Skeletal muscle cell (primary cell): ENCODE measurements at regions not wholly inside any gene's neighbourhood (a gene's known extent, or its start where the extent isn't known, plus 50 kb on each side); places are given as distances from the start of the nearest gene placed in this dataset.
"Not testable (repeated sequence)": the region's sequence is repeated elsewhere in the genome, so short reads cannot be mapped to it uniquely, and the experiment has no call there.

Source experiments
- DNase-seq: peaks from one replicate; pipeline ENCODE4 v3.0.0-alpha.2; 2010; ENCODE audit warnings: low read depth
- H3K4me3 ChIP-seq: 2 replicates; pipeline ENCODE4 v1.5.1; 2011; ENCODE audit warnings: low read depth, mild to moderate bottlenecking, control low read depth, low read length, moderate library complexity

DNA sequence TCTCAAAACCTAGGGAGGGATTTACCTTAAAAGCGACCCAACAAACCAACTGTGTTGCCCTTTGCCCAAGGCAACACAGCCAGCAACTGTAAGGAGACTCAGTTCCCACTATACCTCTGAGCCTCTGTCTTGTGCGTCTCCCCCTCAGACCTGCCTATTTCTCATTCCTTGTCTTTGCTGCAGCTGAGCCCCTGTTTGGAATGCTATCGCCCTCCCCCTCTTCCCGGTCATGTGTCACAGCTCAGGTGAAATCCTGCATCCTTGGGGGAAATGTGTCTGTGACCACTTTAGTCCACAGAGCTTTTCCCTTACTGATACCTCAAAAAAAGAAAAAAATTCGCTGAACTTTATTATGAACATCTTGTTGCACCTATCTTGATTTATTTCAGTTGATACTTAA, 52.0 kb upstream of the LRIG1 start:
- DNase-seq: no peak

DNA sequence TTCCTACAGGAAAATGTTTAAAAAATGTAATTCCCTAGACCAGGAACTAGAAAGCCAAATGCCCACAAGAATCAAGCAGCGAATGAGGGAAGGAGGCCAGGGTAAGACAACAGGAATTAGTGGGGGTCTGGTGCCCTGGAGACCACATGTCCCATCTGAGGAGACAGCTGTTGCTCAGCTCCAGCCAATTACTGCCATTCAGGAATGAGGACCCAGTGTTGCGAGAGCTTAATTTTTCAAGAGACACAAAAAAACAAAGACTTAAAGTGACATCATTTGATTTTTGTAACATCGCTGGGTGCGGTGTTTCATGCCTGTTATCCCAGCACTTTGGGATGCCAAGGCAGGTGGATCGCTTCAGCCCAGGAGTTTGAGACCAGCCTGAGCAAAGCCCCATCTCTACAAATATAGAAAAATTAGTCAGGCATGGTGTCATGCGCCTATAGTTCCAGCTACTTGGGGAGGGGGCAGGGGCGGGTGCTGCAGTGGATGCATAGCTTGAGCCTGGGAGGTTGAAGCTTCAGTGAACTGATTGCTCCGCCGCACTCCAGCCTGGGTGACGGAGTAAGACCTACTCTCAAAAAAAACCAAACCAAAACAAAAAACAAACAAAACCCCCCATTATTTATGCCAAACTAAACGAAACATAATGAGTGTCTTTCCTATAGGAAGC, 52.8 kb upstream of the LRIG1 start:
- H3K4me3 ChIP-seq: no peak overlapping the region
- no peak for DNase-seq

More for the DNA sequence above, 52.0 kb upstream of the LRIG1 start:
- H3K4me3 ChIP-seq: no peak overlapping the region

DNA sequence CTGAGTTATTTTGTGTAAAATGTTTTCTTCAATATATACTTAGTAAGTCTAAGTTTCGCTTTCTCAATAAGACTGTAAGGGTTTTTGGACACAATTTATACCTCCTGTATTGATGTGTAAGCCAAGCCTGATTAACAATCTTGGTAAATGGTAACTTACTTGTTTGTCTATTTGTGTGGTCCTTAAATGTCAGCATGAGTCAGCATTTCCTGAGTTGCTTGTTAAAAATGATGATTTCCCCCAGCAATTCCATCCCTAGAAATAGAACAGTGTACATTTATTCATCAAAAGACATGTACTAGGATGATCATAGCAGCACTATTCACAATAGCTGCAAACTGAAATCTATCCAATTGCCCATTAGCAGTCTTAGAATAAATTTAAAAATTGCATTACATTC, 53.4 kb upstream of the LRIG1 start:
- DNase-seq: peak; percentile 31
- no peak overlapping the region for H3K4me3 ChIP-seq

DNA sequence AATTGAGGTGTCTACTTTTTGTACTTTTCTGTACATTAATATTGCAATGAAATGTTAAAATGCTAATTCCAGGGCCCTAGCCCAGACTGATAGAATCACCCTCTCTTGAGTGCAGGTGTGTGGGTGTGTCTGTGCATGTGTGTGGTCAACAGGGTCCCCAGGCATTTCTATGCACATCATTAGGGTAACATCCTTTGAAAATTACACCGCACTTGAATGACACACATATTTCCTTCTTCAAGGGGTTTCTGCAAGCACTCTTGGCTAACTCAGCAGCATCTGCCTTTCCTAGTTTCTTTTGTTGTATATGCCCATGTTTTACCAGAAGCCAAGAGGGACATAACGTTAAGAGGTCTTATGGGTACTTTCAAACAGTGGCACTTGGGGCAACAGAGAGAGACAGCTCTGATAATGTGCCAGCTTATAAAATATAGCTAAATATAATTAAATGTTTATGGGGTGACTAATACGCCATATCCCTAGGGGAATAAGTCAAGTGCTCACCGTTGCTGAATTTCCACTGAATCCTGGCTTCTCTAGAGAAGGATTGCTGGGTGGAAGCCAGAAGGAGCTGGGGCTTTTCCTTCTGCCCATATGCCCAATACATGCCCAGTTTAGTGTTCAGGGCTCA, 54.5 kb upstream of the LRIG1 start:
- DNase-seq: no peak
- H3K4me3 ChIP-seq: no peak overlapping the region

DNA sequence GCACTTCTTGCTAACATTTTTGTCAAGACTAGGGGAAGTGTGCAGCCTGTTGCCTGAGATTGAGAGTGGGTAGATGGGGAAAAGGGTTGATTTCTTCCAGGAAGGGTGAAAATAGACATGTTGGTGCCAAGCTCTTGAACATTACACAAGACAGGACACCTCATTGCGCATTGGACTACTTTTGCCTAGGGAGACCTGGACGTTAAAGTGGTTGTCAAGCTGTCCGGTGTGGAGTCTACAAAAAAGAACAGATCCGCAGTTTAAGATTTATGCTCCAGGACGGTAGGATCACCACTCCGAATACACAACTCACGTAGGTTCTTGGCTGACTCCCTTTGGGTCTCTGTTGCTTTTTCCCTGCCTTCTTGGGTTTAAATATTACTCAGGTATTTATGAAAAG, 56.3 kb upstream of the LRIG1 start:
- no peak overlapping the region for H3K4me3 ChIP-seq
- no peak for DNase-seq

DNA sequence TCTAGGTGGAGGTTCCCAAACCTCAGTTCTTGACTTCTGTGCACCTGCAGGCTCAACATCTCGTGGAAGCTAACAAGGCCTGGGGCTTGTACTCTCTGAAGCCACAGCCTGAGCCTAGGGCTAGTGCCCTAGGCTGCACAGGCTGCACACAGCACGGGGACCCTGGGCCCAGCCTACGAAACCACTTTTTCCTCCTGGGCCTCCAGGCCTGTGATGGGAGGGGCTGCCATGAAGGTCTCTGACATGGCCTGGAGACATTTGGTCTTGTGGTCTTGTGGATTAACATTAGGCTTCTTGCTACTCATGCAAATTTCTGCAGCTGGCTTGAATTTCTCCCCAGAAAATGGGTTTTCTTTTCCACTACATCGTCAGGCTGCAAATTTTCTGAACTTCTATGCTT, 59.1 kb upstream of the LRIG1 start:
- H3K4me3 ChIP-seq, DNase-seq: not testable (repeated sequence)

DNA sequence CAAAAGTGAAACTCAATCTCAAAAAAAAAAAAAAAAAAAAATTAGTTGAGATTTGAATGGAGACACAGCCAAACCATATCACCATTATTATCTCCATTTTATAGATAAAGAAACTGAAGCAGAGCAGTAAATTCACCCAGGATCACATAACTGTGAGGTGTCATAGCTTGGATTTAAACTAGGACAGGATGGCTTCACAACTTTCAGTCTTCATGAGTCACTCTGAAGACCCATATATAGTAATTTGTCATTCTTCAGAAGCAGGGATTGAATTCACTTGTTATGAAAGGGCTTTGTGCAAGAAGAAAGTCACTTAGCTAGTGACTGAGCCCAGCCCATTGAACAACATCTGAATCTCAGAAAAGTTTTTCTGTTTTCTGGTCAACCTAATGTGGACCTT, 60.5 kb upstream of the LRIG1 start:
- DNase-seq: no peak
- H3K4me3 ChIP-seq: no peak overlapping the region

DNA sequence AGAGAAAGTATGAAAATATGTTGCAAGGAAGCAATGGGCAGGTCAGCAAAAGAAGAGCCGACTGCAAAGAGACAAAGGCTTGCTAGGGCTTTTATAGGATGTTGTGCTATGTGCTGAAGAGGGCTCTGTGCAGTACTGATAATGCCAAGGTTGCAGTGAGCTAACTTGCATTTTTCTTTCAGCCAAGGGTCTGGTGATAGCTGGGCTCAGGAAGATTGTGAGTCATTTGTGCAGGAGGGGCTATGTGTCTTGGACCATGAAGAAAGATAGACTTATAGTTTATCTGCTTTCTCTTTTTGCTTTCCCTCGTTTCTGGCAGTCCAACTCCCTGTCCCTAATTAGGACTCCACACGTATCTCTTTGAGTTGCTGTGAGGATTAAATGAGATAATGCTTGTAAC, 64.5 kb upstream of the LRIG1 start:
- no peak for DNase-seq
- no peak overlapping the region for H3K4me3 ChIP-seq

DNA sequence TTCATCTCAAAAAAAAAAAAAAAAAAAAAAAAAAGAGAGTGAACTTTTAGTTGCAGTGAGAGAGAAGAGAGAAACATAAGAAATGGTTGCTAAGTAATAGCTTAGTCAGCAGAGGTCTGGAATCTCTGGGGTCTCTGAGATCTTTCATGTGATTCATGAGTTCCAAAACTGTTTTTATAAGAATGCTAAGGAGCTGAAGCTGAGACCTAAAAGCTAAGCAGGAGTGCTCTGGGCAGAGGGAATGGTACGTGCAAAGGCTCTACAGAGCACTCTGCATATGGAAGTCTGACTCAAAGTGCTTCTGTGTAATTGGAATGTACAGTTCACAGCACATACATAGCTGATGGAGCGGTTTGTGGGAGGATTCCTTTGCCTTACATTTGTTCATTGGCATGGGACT, 66.3 kb upstream of the LRIG1 start:
- H3K4me3 ChIP-seq: no peak overlapping the region
- DNase-seq: peak; percentile 90

DNA sequence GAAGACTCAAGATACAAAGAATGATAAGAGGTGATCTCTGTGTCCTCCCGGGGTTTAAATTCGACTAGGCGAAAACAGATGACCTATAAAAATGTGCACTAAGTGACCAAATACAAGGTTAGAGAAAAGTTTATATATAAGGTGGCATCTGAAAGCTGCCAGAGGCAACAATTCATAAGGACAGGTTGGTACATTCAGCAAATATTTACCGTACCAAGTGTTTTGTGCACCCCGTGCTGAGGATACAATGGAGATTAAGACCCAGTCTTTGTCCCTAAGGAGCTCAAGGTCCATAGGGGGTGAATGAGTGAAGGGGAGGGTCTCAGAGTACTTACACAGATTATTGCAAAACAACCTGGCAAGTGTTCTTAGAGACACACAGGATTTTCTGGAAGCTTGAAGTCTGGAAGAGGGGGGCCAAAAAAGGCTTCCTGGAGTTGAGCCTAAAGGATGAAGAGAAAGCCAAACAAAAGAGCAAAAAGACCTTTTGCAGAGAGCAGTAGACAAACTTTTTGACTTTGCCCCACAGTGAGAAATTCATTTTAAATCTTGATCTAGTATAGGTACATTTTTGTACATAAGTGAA, 71.4 kb upstream of the LRIG1 start:
- DNase-seq: no peak
- no peak overlapping the region for H3K4me3 ChIP-seq

DNA sequence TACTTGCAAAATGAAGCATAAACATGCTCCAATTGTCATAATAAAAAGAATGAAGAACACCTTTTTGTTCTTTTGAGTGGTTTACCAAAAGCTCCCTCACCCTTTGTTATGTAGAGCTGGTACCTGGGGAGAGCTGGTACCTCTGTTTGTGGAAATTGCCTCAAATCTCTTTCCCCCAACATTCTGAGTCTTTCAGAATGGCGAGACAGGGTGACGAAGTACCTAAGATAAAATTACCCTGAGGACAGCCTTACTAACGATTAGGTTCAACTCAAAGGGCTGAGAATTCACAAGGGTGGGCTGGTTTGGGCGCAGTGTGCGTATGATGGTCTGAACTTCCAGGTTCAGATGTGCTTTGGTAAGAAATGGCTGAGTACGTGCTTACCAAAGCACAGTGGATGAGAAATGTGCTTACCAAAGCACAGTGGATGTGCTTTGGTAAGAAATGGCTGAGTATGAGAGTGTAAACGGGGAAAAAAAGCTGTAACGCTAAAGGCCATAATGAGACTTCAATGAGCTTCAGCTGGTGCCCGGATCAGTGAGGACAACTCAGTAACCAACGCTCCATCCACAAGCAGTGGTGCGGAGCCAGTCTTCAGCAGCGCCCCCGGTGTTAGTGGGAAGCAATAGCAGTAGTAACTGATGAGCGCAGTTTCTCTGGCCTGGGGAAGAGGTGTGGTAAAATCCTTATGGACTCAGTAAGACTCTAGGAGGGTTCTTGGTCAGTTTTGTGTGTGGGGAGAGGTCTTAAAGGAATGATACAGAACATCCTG, 72.3 kb upstream of the LRIG1 start:
- no peak overlapping the region for H3K4me3 ChIP-seq
- DNase-seq: no peak

DNA sequence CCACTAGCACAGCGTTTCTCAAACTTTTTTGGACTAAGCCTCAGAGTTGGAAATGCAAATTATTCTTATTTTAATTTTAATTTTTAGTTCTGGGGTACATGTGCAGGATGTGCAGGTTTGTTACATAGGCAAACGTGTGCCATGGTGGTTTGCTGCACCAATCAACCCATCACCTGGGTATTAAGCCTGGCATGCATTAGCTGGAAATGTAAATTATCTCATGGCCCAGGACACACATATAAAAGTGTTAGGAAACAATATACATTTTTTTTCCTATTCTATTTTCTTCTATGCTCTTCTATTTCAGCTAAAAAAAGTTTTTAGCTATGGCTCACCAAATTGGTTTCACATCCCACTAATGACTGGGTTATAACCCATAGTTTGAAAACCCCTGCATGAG, 73.3 kb upstream of the LRIG1 start:
- DNase-seq: no peak
- no peak overlapping the region for H3K4me3 ChIP-seq

DNA sequence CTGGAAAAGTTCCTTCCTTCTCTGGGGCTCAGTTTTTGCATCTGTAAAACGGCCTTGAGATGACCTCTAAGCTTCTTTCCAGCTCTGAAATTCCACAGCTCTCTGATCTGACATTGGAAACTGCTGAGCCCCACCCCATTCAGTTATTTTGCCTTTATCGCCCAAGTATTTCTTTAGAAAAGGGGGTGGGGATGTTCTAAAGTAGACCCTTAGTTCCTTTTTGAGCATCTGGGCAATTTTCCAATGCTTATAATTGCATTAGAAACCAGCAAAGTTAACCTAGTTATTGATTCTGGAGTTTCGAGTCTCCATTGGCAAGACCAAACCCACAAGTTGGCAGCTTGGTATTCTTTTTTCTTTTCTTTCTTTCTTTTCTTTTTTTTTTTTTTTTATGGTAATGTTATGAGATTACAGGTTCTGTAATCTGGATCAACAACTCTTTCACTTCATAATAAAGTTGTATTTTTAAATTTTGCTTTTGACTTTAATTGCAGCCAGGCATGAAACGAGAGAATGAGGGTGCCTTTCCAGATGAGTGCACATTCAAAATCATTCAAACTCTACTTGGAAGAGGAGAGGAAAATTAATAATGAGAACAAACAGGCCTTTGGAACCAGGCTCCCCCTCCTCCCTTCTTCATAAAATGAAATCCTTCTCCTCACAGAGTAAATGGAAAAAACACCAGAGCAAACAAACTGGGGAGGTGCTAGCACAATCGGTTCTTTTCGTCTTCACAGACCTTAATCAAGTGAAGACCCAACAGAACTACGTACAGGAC, 76.8 kb upstream of the LRIG1 start:
- DNase-seq: no peak

DNA sequence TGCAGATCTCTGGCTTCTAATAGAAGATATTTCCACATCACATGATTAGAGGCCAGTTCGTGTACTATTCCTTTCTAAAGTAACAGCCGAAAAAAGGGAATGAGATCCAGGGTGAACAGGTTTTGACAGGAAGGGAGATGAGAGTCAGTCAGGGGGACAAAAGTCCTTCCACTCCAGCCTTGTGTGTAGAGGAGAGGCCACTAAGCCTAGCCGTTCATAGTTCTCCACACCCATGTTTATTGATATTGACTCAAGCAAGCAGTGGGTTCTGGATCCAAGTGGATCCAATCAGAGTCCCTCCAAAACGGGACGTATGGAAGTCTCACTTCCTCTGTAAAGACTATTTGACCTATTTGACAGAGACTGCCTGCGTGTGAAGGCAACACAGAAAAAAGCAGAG, 80.4 kb upstream of the LRIG1 start:
- no peak overlapping the region for H3K4me3 ChIP-seq
- no peak for DNase-seq

More for the DNA sequence above, 76.8 kb upstream of the LRIG1 start:
- no peak overlapping the region for H3K4me3 ChIP-seq

DNA sequence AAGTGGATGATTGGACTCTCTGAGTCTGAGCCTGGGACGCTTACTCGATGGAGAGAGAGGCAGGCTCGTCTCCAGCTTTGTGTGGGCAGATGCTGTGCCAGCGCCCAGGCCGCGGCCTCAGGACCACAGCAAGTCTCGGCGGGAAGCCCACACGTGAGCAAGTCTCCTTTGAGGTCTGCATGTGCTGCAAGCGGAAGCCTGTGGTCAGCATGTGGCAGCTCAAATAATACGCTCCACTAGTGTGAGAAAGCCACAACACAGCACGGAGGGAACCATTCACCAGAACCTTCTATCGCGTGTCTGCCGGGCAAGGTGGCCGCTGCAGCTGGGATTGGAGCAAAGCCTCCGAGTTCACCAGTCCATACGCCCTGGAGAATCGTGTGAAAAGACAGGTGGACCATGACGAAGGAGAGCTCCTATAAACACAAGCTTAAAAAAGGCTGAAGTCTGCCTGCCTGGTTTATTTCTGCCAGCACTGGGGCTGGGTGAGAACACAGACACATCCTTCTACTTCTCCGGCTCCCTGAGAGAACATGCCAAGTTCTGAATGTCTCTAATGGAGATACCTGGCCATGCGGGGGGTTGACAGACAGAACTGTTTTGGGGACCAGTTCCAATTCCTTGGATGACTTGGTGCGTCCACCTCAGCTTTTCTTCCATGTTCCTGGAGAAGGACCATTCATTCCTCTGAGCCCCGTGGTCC, 82.0 kb upstream of the LRIG1 start:
- DNase-seq: no peak
- no peak overlapping the region for H3K4me3 ChIP-seq

DNA sequence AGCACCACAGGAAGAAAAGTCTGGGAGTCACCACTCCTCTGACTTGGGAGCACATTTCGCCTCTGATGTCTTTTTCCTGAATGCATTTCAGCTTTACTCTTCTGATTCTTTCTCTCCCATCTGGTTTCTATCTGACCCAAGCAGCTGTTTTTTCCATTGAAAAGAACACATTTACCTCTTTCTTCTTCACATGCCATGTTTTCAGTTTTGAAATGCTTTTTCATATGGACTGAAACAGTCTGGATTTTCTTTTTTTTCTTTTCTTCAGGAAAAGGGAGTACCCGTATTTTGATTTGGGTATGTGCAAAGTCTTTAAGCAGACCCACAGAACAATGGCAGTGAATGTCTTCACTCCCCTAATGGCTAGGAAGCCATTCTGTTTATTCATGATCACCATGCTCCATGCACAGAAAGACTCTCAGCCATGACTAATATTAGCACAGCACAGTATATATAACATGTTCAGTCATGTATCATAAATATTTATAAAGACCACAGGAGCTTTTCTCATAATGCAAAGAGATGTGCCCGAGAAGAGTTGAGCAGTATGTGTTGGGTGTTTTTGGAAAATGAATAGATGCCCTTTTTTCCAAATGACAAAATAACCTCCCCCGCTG, 82.7 kb upstream of the LRIG1 start:
- H3K4me3 ChIP-seq: no peak overlapping the region
- no peak for DNase-seq

DNA sequence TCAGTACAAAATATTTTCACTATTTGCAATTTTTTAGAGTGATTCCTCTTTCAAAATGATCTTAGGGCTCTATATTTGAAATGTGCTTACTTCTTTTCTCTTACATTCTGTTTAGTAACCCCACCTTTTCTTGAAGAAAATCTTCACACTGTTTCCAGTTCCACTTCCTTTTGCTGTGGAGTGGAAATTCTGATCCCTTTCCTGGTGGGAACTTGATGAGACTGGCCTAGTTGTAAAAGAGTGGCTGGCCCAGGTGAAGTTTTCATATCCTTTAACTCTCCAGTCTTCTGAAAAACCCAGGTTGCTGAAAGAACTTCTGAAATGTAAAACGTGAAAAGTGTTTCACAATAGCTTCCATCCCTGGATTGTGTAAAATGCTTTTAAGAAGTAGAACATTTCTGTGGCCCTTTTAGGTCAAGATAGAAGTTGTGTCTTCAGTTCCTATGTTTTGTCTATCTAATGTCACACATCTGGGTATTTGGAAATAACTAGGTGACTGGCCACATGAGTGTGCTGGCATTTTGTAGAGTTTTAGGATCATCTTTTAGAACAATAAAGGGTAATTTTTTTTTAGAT, 84.8 kb upstream of the LRIG1 start:
- H3K4me3 ChIP-seq: no peak overlapping the region
- DNase-seq: no peak

DNA sequence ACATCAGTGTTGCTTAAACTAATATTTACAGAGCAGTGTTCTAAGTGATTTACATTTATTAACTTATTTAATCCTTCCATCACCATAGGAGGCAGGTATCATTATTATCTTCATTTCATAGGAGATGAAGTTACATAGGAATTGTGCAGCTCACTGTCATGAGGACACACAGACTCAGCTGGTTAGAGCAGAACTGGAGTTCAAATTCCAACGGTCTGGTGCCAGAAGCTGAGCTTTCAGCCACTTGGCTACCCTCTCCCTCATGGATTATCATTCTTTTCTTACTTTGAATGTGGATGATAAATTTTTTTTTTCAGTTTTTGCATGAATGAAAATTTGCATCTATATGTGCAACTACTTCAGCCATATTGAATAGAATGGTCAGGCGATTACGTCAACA, 86.0 kb upstream of the LRIG1 start:
- H3K4me3 ChIP-seq: no peak overlapping the region

More for the DNA sequence above, 86.0 kb upstream of the LRIG1 start:
- no peak for DNase-seq
